ENCODE measurements at regions not wholly inside any gene's neighbourhood (a gene's known extent, or its start where the extent isn't known, plus 50 kb on each side); places are given as distances from the start of the nearest gene placed in this dataset.
"Not testable (repeated sequence)": the region's sequence is repeated elsewhere in the genome, so short reads cannot be mapped to it uniquely, and the experiment has no call there.

DNA sequence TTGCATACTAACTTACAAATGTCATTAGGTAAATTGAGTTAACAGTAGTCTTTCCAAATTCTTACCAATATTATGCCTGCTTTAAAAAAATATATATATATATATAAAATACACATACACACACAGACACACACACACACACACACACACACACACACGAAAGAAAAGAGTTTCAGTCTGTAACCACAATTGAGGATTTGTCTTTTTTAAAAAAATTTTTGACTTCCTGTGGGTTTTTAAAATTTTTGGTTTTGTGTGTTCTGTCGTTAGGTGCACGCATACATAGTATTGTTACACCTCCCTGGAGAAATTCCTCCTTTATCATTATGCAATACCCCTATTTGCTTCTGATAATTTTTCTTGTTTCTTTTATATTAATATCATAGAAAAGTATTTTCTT lies 129.3 kb upstream of the LRRC61 start:
- not testable (repeated sequence) for DNase-seq (ENCODE audit: low read depth, low spot score)

Data from astrocyte of the hippocampus (primary cell).